OCI-LY1 (cell line): ENCODE measurements at regions not wholly inside any gene's neighbourhood (a gene's known extent, or its start where the extent isn't known, plus 50 kb on each side); places are given as distances from the start of the nearest gene placed in this dataset.

Experiments
- H2AFZ ChIP-seq: fragments of 200-600 bp; sonication (generic), shearing (Covaris generic); 2 replicates; pipeline ENCODE4 v1.6.0; 2014; ENCODE audit warnings: antibody characterized with exemption, mild to moderate bottlenecking, low read length
- H3F3A ChIP-seq: fragments of 200-600 bp; sonication (generic), shearing (Covaris generic); 2 replicates; pipeline ENCODE4 v1.6.0; 2014; ENCODE audit warnings: mild to moderate bottlenecking, antibody characterized with exemption, low read length, moderate library complexity; ENCODE audit not compliant: insufficient read depth
- H3K27ac ChIP-seq: fragments of 200-600 bp; sonication (generic); 2 replicates; pipeline ENCODE4 v1.5.1; 2014; ENCODE audit warnings: low read length, mixed run types, mild to moderate bottlenecking, low read depth; ENCODE audit not compliant: poor library complexity, severe bottlenecking
- H3K27me3 ChIP-seq: fragments of 200-600 bp; sonication (generic); 2 replicates; pipeline ENCODE4 v1.6.0; 2014; ENCODE audit warnings: antibody characterized with exemption, mild to moderate bottlenecking, low read length, moderate library complexity; ENCODE audit not compliant: insufficient read depth
- H3K36me3 ChIP-seq: fragments of 200-600 bp; sonication (generic); 2 replicates; pipeline ENCODE4 v1.6.1; 2014; ENCODE audit warnings: mild to moderate bottlenecking, antibody characterized with exemption, low read length, moderate library complexity, mixed read lengths; ENCODE audit not compliant: insufficient read depth
- H3K4me1 ChIP-seq: fragments of 200-600 bp; sonication (generic); 2 replicates; pipeline ENCODE4 v1.5.1; 2014; ENCODE audit warnings: mild to moderate bottlenecking, low read length, moderate library complexity; ENCODE audit not compliant: insufficient read depth, severe bottlenecking
- H3K4me2 ChIP-seq: fragments of 200-600 bp; sonication (generic), shearing (Covaris generic); 2 replicates; pipeline ENCODE4 v1.6.1; 2014; ENCODE audit warnings: low read length
- H3K4me3 ChIP-seq: fragments of 200-600 bp; sonication (generic); 2 replicates; pipeline ENCODE4 v1.5.1; 2014; ENCODE audit warnings: low read length, low read depth, mild to moderate bottlenecking, mixed read lengths; ENCODE audit not compliant: poor library complexity, severe bottlenecking
- H3K79me2 ChIP-seq: fragments of 200-600 bp; shearing (Covaris generic); 2 replicates; pipeline ENCODE4 v1.6.1; 2016; ENCODE audit warnings: mixed run types, low read length, mixed read lengths; ENCODE audit not compliant: insufficient read depth
- H3K9ac ChIP-seq: fragments of 200-600 bp; sonication (generic), shearing (Covaris generic); 2 replicates; pipeline ENCODE4 v1.6.1; 2014; ENCODE audit warnings: mild to moderate bottlenecking, low read length, mixed read lengths
- H3K9me2 ChIP-seq: fragments of 200-600 bp; sonication (generic), shearing (Covaris generic); 2 replicates; pipeline ENCODE4 v1.6.1; 2014; ENCODE audit warnings: low read depth, mild to moderate bottlenecking, low read length, mixed read lengths
- H3K9me3 ChIP-seq: fragments of 200-600 bp; shearing (Covaris generic); 2 replicates; pipeline ENCODE4 v1.6.1; 2014; ENCODE audit warnings: low read length, mixed read lengths
- H4K20me1 ChIP-seq: fragments of 200-600 bp; sonication (generic), shearing (Covaris generic); 2 replicates; pipeline ENCODE4 v1.6.0; 2016; ENCODE audit warnings: mild to moderate bottlenecking, low read length; ENCODE audit not compliant: insufficient read depth
- EZH2 ChIP-seq: fragments of 200-600 bp; sonication (generic), shearing (Covaris generic); IDR thresholded peaks from 2 replicates; pipeline ENCODE4 v1.8.0; 2017; ENCODE audit warnings: borderline replicate concordance, mixed run types, mild to moderate bottlenecking, antibody characterized with exemption, low read length, moderate library complexity, mixed read lengths
- TF ChIP-seq, protein P1 (sequence below): fragments of 200-600 bp; sonication (generic), shearing (Covaris generic); IDR thresholded peaks from 2 replicates; pipeline ENCODE4 v1.5.1; 2017; ENCODE audit warnings: mild to moderate bottlenecking, antibody characterized with exemption, low read length, moderate library complexity, mixed read lengths

DNA sequence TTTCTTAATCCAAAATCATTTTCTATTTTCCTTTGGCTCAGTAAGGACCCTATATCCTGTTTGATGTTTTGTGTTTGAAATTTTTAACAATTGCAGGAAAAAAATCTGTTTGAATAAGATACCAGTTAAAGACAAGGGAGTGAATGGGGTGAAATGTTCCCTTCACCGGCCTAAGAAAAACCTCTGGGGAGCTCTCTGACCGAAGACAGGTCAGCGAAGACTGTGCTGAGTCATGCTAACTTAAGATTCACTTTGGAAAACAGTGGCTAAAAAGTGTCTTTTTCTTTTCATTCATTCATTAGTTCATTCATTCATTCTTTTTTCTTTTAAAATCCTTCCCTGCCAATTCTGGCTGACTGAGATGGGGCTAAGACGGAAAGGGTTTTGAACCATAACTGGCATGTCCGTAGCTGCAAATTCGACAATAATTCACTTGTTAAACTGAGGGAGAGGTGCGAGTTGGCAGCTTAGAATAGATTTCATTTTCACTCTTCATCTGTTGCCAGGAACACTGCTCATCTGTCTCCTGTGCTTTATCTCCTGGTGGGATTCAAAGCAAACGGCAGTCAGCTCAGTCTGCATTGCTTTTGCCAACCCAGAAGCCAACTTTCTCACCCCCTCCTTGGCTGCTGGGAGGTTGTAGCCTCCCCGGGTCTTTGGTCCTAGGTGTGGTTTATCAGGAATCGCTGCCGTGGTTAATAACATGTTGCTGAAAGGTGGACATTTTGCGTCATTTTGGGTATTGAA lies 434.0 kb upstream of the LARGE1 start:
- no peak overlapping the region for H3K4me3 ChIP-seq
- no peaks in the 10 kb centered on the region for H3K36me3 ChIP-seq
- H3K9ac ChIP-seq = no peak overlapping the region
- no peak overlapping the region for H3K4me2 ChIP-seq
- TF ChIP-seq EZH2 = no peak
- TF ChIP-seq, protein P1, sequence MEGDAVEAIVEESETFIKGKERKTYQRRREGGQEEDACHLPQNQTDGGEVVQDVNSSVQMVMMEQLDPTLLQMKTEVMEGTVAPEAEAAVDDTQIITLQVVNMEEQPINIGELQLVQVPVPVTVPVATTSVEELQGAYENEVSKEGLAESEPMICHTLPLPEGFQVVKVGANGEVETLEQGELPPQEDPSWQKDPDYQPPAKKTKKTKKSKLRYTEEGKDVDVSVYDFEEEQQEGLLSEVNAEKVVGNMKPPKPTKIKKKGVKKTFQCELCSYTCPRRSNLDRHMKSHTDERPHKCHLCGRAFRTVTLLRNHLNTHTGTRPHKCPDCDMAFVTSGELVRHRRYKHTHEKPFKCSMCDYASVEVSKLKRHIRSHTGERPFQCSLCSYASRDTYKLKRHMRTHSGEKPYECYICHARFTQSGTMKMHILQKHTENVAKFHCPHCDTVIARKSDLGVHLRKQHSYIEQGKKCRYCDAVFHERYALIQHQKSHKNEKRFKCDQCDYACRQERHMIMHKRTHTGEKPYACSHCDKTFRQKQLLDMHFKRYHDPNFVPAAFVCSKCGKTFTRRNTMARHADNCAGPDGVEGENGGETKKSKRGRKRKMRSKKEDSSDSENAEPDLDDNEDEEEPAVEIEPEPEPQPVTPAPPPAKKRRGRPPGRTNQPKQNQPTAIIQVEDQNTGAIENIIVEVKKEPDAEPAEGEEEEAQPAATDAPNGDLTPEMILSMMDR = no peak
- H3K4me1 ChIP-seq = no peaks in the 10 kb centered on the region
- no peaks in the 10 kb centered on the region for H3K9me3 ChIP-seq
- no peaks in the 10 kb centered on the region for H4K20me1 ChIP-seq
- H3K27me3 ChIP-seq = no peaks in the 10 kb centered on the region
- H3K27ac ChIP-seq = no peak overlapping the region
- no peaks in the 10 kb centered on the region for H3K79me2 ChIP-seq
- H2AFZ ChIP-seq = no peak overlapping the region
- no peaks in the 10 kb centered on the region for H3F3A ChIP-seq
- no peaks in the 10 kb centered on the region for H3K9me2 ChIP-seq

- Histone ChIP-seq H3K4me2 (no peak overlapping the region), H4K20me1 (no peaks in the 10 kb centered on the region), H3K27ac (no peak overlapping the region), H3K9me2 (no peaks in the 10 kb centered on the region), H3K4me1 (no peaks in the 10 kb centered on the region), H3F3A (no peaks in the 10 kb centered on the region), H3K36me3 (no peaks in the 10 kb centered on the region), H3K4me3 (no peak overlapping the region), H3K9me3 (no peaks in the 10 kb centered on the region), H3K9ac (no peak overlapping the region), H2AFZ (no peak overlapping the region), H3K79me2 (no peaks in the 10 kb centered on the region), H3K27me3 (no peaks in the 10 kb centered on the region)
- TF ChIP-seq, protein P1 = no peak
- TF ChIP-seq EZH2 = no peak
These were observed 436.2 kb upstream of the LARGE1 start for GRCh38 chr22:34356481-34356880.

DNA sequence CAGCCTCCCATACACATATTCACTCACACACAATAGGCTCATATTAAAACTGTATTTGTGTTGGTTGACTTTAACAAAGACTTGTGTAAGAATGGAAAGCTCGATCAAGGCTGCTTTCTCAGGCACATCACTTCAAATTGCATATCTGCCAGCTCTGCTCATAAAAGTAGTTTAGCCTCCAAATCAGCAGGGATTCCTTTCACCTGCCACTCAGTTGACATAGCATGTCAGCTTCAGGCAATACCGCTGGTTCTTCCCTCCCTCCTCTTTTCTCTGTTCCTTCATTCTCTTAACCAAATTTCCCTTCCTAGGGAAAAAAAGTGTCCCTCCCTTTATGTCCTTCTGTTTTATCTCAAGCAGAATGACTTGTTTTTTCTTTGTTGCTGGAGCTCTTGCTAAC lies 450.4 kb upstream of the LARGE1 start:
- Histone ChIP-seq H3K9me3 (no peaks in the 10 kb centered on the region), H3K36me3 (no peaks in the 10 kb centered on the region), H2AFZ (no peak overlapping the region), H3K27me3 (no peaks in the 10 kb centered on the region), H3K79me2 (no peaks in the 10 kb centered on the region), H3K9ac (no peak overlapping the region), H3F3A (no peaks in the 10 kb centered on the region), H4K20me1 (no peaks in the 10 kb centered on the region), H3K4me3 (no peak overlapping the region), H3K27ac (no peak overlapping the region), H3K4me1 (no peaks in the 10 kb centered on the region), H3K4me2 (no peak overlapping the region), H3K9me2 (no peaks in the 10 kb centered on the region)
- no peak for TF ChIP-seq EZH2
- TF ChIP-seq, protein P1 = no peak
